ENCODE measurements at regions not wholly inside any gene's neighbourhood (a gene's known extent, or its start where the extent isn't known, plus 50 kb on each side); places are given as distances from the start of the nearest gene placed in this dataset.
"Not testable (repeated sequence)": the region's sequence is repeated elsewhere in the genome, so short reads cannot be mapped to it uniquely, and the experiment has no call there.

DNA sequence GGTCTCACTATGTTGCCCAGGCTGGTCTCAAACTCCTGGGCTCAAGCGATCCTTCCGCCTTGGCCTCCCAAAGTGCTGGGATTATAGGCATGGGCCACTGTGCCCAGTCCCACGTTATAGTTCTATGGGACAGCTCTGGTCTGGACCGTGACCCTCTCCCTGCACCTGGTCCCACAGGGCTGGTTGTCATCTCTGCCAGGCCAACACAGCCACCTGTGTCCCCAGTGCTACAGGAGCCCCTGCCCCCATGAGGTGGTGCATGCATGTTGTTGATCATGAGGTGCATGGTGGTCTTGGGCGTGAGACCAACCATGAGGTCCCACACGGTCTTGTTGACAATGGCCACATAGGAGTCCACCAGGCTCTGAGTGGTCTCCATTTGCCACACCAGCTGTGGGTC lies 51.0 kb upstream of the UBE2Q2 start:
- not testable (repeated sequence) for DNase-seq

DNA sequence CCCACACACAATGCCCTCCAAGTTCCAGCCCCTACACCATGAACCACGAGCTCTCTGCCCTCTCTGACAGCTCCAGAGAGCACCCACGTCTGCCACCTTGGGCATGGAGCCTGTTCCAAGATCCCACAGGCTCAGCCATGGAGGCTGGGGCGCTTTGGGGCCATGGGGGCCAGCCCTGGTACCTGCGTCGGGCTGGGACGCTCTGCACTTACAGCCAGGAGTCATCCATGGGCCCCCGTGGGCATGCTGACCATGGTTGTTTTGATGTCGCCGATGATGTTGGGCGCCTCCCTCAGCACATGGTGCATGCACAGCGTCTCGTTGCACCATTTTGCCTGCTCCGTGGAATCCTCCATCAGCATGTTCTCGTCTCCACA lies 51.9 kb upstream of the UBE2Q2 start:
- DNase-seq, result peak; percentile 12

DNA sequence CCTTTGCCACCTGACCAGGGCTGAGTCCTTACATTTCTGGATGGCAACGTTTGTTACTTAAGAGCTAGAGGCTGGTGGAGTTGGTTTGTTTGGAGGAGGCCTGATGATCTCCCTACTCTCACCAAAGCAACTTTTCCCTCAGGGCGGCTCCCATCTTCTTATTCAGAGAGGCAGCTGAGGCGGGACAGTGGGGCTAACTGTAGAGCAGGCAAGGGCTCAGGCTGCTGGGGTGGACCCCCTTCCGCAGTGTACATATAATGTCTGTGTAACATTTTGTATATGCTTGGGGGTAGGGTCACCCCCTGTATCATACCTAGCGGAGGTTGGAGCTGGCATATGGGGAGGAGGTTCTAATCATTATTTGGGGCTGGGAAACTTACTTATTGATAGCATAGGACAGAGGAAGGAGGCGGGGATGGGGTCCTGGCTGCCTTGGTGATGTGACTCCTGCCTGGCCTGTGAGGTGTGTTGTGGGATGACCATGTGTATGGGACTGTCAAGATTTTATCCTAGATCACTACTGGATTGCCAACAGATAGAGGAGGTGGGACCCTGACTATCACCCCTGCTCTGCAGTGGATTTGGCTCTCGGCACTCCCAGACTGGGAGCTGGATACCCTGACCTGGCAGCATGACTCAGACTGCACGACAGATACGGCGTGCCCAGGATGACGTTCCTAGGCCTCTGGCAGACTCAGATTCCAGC lies 52.5 kb upstream of the UBE2Q2 start:
- DNase-seq, result no peak

DNA sequence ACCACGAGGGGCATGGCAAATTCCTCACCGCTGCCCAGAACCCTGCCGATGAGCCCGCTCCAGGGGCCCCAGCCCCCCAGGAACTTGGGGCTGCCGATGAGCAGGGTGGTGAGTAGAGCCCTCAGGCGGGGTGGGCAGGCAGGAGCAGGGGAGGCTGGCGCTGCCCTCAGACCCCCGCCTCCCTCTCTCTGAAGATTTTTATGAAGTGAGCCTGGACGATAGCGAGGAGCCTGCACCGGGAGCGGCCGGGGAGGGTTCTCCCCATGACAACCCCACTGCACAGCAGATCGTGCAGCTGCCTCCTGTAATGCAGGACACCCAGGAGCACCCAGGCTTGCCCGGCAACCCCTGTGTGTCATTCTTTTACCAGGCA lies 56.7 kb upstream of the UBE2Q2 start:
- peak; percentile 31 for DNase-seq

DNA sequence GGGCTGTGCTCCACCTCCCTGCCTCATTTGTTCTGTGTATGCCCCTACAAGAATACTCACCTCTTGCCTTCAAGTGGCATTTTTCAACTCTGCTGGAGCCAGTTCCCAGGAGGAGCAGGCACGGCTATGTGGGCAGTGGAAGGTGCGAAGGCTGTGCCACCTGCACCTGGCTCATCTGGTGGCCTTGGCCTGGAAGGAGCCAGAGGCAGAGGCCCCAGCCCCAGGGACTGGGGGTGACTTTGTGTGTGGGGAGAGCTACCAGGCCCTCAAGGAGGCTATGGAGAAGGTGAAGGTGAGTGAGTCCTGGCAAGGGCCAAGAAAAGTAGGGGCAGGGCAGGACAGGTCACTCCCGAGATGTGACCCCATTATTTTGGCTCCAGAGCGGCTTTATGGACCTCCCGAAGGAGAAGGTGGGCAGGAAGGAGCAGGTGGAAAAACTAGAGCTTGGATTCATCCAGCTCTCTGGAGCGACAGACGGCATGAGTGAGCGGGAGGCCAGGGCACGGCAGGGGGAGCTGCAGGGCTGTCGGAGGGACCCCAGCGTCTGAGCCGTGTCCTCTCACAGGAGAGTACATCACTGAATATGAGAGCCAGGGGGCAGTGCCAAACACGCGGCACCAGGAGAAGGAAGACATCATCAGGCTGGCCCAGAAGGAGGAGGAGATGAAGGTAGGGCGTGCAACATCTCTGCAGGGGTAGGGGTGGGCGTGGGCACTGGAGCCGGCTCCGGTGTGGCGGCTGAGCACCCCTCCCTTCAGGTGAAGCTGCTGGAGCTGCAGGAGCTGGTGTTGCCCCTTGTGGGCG lies 57.3 kb upstream of the UBE2Q2 start:
- peak; percentile 53 for DNase-seq

DNA sequence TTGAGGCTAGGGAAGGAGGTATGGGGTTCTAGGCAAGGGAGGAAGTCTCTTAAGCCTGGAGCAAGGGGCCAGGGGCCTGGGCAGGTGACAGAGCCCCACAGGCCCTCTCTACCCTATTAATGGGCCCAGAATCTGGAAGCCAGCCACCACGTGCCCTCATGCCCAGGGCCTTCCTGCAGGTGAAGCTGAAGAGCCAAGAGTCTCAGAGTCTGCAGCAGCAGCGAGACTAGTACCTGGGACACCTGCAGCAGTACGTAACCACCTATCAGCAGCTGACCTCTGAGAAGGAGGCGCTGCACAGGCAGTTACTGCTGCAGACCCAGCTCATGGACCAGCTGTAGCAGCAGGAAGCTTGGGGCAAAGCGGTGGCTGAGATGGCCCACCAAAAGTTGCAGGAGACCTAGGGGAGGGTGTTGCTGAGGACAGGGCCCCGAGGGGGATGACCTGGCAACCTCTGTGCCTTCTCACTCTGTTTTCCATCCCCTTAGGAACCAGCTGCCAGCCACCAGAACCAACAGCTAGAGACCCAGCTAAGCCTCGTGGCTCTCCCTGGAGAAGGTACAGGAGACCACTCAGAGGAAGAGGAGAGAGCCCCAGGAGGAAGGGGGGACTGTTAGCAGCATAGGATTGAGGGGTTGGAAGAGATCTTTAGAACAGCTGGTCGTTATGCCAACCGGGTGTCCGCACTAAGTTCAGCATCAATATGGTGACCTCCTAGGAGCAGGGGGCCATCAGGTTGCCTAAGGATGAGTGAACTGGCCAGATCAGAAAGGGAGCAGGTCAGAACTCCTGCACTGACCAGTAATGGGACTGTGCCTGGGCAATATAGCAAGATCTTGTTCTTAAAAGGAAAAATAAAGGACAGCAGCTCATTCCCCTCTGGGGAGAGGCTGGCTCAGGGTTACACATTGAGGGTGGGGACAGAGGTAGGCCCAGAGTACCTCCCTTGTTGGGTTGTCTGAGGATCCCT lies 58.5 kb upstream of the UBE2Q2 start:
- DNase-seq, result peak; percentile 27

DNA sequence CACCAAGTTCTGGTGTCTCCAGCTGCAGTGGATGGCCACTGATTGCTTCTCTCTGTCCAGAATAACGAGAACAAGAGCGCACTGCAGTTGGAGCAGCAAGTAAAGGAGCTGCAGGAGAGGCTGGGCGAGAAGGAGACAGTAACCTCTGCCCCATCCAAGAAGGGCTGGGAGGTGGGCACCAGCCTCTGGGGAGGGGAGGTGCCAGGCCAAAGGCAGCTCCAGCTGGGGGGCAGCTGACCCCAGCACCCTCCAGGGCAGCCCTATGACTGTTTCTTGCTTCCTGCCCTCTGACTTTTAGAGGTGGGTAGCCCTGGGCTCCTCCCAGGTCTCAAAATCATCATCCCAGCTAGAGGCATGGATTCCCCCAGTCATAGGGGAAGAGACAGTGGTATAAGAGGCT lies 59.7 kb upstream of the UBE2Q2 start:
- peak; percentile 16 for DNase-seq

DNA sequence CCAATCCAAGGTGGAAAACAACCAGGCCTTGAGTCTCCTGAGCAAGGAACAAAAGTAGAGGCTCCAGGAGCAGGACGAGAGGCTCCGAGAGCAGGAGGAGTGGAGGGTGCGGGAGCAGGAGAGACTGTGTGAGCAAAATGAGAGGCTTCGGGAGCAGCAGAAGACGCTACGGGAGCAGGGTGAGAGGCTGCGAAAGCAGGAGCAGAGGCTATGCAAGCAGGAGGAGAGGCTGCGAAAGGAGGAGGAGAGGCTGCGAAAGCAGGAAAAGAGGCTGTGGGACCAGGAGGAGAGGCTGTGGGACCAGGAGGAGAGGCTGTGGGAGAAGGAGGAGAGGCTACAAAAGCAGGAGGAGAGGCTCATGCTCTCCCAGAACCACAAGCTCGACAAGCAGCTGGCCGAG lies 60.3 kb upstream of the UBE2Q2 start:
- DNase-seq, result peak; percentile 28

DNA sequence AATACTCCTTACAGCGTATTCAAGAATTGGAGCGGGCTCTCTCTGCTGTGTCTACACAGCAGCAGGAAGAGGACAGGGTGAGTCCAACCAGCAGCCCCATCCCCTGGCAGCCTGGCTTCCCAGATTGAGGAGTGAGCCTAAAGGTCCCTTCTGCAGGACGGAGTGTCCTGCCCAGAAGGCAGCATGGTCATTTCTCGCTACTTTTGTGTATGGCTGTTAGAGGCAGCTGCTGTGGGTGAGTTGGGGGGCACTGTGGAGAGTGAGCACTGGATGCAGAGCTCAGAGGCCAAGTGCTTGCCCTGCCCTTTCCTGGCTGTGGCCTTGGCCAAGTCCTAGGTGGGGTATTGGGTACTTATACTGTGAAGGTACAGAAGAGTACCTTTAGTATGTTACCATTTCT lies 62.3 kb upstream of the UBE2Q2 start:
- peak; percentile 38 for DNase-seq

DNA sequence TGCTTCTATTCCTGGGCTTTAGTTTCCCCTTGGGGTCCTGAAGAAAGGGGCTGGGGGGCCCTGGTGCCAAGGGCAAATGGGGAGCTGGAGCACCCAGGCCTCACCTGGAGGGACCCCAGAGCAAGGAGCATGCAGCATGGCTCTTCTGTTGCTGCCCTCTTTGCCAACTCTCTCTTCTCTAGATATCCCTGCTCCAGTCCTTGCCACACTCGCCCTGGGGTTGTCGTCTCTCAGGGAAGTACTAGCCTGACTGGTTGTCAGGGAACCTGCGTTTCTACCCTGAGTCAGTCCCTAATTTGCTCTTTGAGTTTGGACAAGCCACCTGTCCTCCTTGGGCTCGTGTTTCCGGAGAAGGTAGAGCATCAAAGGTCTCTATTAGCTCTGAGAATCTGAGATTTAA lies 63.7 kb upstream of the UBE2Q2 start:
- DNase-seq, result peak; percentile 5

DNA sequence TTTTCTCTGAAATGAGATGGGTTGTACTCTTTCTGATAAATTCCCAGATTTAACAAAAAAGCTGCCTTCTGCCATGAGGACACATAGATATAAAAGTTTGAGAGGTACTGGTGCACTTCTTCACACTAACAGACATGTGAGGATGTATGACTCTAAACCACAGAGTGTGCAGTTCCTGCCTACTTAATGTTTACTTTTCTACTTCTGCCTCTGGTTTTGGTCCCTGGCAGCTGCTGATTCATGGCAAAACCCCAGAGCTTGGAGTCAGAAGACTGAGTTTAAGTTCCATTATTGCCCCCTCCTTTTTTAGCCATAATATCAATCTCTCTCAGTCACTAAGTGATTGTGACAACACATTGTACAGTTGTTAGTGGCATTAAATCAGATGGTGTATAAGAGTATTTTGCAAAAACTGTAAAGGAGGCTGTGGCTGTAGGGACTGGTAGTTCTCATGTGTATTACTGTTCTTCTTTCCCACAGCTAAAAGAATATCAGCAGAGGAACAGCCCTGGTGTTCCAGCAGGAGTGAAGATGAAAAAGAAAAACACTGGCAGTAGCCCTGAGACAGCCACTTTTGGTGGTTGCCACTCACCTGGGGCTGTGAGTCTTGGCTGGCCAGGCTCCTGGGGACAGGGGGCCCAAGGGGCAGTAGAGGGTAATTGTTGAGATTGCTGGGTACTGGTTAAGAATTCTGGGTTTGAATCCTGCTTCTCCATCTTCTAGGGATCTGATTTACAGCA lies 64.4 kb upstream of the CSPG4 start:
- DNase-seq, result peak; percentile 6

DNA sequence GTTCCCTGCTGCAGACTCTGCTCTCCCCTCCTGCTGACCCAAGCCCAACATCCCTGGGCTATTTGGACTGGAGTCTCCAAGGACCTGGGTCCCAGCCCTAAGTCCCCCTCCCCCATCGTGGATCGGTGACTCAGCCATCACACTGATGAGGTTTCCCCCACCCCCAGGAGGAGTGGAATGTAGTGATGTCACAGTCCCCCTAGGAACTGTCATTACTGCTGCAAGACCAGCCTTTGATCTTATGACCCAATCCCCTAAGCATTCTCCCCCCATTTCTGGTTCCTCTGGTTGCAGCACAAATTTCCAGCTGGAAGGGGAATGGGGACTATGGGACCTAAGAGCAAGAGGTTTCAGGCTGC lies 63.4 kb upstream of the CSPG4 start:
- peak; percentile 34 for DNase-seq

DNA sequence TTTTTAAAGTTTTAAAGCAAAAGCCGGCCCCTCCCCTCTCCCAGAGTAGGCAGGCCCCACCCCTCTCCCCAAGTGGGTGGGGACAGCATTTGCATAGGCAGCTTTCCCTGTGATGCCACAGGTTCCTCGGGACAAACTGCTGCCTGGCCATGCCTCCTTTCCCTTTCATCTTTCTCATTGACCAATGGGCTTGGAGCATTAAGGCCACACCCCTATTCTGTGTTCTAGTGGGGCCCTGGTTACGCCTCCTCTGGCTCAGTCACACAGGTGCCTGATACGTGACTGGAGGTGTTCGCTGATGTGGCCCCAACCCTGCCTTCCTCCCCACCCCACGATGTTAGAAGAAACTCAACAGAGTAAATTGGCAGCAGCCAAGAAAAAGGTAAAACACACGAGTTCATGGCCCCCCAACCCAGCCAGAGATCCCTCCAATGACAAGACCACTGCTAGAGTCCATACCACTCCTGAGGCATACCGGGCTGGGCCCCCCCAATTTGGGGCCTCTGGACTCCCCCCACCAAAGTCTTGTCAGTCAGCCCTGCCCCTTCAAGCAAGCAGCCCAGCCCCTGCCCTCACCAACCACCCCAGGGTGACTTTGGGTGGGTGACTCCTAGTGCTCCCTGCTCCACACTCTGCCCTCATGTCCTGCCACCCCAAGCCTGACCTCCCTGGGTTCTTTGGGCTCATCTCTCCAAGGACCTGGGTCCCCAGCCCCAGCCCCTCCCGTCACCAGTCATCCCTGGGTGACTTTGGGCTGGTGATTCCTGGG lies 62.8 kb upstream of the CSPG4 start:
- DNase-seq, result peak; percentile 29

DNA sequence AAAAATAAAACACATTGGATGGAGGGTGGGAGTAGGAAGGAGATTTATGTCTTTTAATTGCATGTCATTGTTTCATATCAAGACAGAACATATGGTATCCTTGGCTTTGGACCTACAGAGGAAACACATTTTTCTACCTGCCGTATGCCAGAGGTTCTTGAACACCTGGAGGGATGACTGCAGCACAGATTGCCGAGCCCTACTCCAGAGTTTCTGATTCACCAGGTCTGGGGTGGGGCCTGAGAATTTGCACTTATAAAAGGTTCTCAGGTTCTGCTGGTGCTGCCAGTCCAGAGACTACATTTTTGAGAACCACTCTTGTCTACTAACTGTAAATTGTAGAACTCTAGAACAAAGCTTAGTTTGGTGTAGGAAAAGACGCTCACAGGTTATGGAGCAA lies 61.3 kb upstream of the CSPG4 start:
- DNase-seq, result peak; percentile 13

DNA sequence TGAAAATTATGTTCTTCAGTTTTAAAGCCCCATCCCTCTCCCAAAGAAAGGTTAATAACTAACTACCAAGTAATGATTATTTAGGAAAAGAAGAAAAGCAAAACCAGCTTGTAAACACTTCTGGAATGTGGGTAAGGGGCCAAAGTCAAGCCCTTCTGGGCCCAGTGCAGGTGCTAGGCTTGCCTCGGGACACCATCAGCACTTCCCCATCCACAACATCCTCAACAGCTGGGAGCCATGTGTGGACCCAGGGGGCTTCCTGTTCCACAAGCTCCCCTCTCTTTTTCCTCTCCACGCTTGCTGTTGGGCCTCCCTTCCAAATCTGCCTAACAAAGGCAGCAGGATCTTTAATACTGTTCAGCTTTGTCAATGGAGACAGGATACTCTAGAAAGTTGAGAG lies 58.4 kb upstream of the CSPG4 start:
- DNase-seq, result peak; percentile 40

DNA sequence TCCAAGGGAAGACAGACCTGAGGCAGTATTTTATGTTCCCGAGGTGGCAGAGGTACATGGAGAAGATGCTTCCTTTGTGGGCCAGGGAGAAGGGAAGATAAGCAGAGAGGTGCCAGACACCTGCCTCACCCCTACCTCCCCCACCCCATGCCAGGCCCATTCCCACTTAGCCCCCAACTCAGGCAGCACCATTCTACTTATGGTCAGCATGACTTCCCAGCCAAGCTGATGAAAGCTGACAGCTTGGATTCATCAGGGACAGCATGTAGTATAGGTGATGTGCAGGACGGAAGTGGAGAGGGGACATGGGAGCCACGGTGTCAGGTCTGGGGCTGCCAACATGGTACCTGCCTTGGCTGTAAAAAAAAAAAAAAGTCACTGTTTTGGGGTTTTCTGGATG lies 57.5 kb upstream of the CSPG4 start:
- peak; percentile 29 for DNase-seq

DNA sequence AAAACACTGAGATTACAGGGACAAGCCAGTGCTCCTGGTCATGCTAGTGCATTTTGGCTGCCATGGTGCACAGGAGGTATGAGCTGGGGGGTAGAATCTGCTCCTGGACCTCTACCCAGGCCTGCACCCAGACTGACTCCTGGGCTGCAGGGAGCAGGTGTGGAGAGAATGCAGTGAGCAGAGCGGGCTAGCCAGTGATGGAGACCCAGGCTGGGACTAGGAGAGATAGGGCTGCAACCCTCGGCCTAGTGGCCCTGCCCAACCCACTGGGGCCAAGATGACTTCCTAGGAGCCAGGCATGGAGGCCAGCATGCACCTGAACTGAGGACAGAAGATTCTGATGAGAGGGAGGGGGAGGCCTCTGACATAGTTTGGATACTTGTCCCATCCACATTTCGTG lies 55.9 kb upstream of the CSPG4 start:
- DNase-seq, result peak; percentile 4

DNA sequence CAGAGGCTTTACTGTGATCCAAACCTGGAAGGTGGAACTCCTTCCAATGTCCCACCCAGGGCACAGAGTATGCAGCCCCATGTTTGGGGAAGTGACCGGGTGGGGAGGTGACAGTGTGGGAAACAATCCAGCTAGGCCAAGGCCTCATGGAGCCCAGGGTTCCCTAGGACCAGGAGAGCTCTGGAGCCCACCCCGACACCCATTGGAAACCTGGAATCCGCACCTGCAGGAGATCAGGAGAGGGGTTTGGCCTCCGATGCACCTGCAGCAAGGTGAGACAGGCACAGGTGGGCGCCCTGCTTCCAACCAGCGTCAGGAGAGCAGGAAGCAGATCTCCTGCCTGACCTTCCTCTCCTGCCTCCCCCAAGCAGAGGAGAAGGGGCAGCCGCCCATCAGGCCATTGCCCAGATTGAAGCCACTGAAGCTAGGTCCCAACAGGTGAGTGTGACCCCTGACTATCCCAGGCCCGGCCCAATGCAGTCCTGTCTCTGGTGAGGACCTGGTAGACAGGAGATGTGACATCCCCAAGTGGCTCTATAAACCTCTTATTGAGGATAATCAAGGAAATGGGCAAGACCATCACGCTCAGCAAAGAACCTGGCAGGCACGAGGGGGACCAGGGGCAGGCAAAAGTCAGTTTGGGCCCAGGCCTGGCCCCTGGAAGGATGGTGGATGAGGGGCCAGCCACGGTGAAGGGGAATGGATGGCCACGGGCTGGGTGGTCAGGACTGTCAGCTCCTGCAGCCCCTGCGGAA lies 53.1 kb upstream of the CSPG4 start:
- DNase-seq, result peak; percentile 6

DNA sequence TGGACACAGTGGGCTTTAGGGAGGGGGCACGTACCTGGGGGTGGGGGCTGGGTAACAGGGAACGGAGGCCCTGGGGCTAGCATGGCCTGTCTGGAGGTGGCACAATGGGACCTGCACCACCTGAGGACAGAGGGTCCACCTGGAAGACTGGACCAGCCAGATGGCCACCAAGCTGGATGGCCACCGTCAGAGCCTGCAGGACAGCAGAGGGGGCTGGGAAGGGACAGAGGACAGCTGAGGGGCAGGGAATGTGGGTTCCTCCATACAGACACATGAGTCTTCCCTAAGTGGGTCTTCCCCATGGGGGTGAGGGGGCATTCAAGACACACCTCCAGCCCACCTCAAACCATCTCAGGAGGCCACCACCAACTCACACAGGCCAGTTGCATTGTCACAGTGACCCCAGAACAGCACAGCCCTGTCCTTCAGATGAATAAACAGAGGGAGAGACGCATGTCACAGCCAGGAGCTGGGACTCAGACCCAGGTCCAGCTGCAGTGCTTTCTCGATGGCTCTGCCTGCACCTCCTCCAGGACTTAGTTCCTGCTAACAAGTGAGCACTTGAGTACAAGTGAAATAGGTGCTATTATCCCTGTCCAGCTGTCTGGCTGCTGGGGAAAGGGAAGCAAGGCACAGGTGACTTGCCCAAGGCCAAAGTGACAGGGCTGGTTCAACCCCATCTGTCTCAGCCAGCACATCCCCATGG lies 52.4 kb upstream of the CSPG4 start:
- DNase-seq, result peak; percentile 11

Data from right forelimb (tissue), 1 donor.